ENCODE measurements at regions not wholly inside any gene's neighbourhood (a gene's known extent, or its start where the extent isn't known, plus 50 kb on each side); places are given as distances from the start of the nearest gene placed in this dataset.

DNA sequence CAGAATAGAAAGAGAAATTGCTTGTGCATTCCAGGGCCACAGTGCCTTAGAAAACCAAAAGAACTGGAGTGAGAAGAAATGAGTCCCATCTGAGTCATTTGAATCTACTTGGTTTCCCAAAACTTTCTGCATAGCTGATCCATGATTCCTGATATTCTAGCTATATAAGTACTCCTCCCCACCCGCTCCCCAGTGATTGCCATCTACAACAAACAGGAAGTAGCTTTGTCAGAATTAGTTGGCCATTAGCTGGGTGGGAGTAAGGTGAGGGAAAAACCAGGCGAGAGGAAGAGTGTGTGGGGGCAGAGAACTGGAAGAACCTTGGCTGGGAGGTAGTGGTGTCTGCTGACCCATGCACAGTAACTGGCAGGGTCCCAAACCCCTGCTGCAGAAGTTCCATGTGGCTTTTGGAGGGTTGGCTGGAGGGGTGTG is 122.1 kb downstream of the ACAA2 start:
- TF ChIP-seq, protein P1, sequence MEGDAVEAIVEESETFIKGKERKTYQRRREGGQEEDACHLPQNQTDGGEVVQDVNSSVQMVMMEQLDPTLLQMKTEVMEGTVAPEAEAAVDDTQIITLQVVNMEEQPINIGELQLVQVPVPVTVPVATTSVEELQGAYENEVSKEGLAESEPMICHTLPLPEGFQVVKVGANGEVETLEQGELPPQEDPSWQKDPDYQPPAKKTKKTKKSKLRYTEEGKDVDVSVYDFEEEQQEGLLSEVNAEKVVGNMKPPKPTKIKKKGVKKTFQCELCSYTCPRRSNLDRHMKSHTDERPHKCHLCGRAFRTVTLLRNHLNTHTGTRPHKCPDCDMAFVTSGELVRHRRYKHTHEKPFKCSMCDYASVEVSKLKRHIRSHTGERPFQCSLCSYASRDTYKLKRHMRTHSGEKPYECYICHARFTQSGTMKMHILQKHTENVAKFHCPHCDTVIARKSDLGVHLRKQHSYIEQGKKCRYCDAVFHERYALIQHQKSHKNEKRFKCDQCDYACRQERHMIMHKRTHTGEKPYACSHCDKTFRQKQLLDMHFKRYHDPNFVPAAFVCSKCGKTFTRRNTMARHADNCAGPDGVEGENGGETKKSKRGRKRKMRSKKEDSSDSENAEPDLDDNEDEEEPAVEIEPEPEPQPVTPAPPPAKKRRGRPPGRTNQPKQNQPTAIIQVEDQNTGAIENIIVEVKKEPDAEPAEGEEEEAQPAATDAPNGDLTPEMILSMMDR (IDR thresholded peaks at IDR 0.05): no peak
- TF ChIP-seq POLR2A (IDR thresholded peaks at IDR 0.05): no peak
